ENCODE measurements at regions not wholly inside any gene's neighbourhood (a gene's known extent, or its start where the extent isn't known, plus 50 kb on each side); places are given as distances from the start of the nearest gene placed in this dataset.

DNA sequence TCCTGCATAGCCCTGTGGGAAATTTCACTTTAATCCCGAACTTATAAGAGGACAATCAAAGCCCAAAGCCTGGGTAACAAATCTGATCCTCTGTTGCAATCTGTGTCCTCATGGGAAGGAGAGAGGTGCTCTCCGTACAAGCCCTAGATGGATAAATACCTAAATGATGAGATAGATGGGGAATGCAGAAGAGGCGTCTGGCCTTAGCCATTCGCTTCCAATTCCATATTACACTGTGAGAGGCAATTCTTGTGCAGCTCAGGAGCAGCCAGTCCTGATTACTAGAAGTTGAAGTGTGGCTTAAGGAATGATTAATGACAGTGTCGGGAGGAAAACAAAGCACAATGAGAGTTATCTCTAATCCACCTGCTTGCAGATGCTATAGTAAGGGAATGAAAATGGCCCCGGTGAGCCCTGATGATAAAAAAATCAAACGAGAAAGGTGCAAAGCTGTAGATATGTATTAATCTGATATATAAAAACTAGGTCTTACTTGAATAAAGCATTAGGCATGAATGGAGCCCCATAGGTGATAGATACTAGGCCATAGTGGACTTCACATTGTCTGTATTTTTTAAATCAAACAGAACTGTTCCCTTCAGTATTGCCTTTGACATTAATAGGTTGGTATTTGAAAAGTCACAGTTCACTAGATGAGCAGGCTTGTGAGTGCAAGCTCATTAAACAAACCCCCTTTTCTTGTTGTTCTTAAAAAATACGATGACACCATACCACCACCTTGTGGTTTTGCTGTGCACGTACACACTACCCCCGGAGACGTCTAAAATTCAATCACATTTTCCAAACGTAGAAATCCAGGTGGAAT lies 54.2 kb upstream of the TMCO5A start:
- peak overlapping the region; percentile 77 for H2AFZ ChIP-seq (ENCODE audit: low read depth)
- DNase-seq: no peak
- H3K9ac ChIP-seq: peak overlapping the region; percentile 50; the same call in 1 of the 2 replicates
- TF ChIP-seq EZH2phosphoT487 (IDR thresholded peaks at IDR 0.05; ENCODE audit: borderline replicate concordance, low read depth): no peak
- TF ChIP-seq NRF1 (IDR thresholded peaks at IDR 0.05; ENCODE audit: low read depth, low read length): no peak
- TF ChIP-seq, protein P1, sequence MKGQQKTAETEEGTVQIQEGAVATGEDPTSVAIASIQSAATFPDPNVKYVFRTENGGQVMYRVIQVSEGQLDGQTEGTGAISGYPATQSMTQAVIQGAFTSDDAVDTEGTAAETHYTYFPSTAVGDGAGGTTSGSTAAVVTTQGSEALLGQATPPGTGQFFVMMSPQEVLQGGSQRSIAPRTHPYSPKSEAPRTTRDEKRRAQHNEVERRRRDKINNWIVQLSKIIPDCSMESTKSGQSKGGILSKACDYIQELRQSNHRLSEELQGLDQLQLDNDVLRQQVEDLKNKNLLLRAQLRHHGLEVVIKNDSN (IDR thresholded peaks at IDR 0.05; ENCODE audit: borderline replicate concordance, low read depth): no peak
- TF ChIP-seq, protein P2, sequence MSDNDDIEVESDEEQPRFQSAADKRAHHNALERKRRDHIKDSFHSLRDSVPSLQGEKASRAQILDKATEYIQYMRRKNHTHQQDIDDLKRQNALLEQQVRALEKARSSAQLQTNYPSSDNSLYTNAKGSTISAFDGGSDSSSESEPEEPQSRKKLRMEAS (IDR thresholded peaks at IDR 0.05; ENCODE audit: low read depth): peak; percentile 8; the same call in 1 of the 2 replicates
- TF ChIP-seq, protein P3, sequence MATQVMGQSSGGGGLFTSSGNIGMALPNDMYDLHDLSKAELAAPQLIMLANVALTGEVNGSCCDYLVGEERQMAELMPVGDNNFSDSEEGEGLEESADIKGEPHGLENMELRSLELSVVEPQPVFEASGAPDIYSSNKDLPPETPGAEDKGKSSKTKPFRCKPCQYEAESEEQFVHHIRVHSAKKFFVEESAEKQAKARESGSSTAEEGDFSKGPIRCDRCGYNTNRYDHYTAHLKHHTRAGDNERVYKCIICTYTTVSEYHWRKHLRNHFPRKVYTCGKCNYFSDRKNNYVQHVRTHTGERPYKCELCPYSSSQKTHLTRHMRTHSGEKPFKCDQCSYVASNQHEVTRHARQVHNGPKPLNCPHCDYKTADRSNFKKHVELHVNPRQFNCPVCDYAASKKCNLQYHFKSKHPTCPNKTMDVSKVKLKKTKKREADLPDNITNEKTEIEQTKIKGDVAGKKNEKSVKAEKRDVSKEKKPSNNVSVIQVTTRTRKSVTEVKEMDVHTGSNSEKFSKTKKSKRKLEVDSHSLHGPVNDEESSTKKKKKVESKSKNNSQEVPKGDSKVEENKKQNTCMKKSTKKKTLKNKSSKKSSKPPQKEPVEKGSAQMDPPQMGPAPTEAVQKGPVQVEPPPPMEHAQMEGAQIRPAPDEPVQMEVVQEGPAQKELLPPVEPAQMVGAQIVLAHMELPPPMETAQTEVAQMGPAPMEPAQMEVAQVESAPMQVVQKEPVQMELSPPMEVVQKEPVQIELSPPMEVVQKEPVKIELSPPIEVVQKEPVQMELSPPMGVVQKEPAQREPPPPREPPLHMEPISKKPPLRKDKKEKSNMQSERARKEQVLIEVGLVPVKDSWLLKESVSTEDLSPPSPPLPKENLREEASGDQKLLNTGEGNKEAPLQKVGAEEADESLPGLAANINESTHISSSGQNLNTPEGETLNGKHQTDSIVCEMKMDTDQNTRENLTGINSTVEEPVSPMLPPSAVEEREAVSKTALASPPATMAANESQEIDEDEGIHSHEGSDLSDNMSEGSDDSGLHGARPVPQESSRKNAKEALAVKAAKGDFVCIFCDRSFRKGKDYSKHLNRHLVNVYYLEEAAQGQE (IDR thresholded peaks at IDR 0.05; ENCODE audit: low read depth, low read length): no peak
- TF ChIP-seq, protein P4, sequence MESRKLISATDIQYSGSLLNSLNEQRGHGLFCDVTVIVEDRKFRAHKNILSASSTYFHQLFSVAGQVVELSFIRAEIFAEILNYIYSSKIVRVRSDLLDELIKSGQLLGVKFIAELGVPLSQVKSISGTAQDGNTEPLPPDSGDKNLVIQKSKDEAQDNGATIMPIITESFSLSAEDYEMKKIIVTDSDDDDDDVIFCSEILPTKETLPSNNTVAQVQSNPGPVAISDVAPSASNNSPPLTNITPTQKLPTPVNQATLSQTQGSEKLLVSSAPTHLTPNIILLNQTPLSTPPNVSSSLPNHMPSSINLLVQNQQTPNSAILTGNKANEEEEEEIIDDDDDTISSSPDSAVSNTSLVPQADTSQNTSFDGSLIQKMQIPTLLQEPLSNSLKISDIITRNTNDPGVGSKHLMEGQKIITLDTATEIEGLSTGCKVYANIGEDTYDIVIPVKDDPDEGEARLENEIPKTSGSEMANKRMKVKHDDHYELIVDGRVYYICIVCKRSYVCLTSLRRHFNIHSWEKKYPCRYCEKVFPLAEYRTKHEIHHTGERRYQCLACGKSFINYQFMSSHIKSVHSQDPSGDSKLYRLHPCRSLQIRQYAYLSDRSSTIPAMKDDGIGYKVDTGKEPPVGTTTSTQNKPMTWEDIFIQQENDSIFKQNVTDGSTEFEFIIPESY (IDR thresholded peaks at IDR 0.05; ENCODE audit: borderline replicate concordance, low read depth): no peak
- TF ChIP-seq EP300 (IDR thresholded peaks at IDR 0.05; ENCODE audit: borderline replicate concordance in 1 of 2, low read depth in 1 of 2, low read length in 1 of 2): peak; percentile 37 to 42; a peak in 2 of 4 replicates
- TF ChIP-seq ELF1 (IDR thresholded peaks at IDR 0.05): no peak
- peak; percentile 94 for TF ChIP-seq RAD21 (IDR thresholded peaks at IDR 0.05; ENCODE audit: low read length)
- TF ChIP-seq MXI1 (IDR thresholded peaks at IDR 0.05; ENCODE audit: low read depth, low read length): peak; percentile 53; the same call in 1 of the 2 replicates
- TF ChIP-seq FOSL2 (IDR thresholded peaks at IDR 0.05; ENCODE audit: borderline replicate concordance, low read depth): no peak
- TF ChIP-seq GABPA (IDR thresholded peaks at IDR 0.05; ENCODE audit: low read depth): no peak
- TF ChIP-seq YY1 (IDR thresholded peaks at IDR 0.05; ENCODE audit: low read depth): no peak
- TF ChIP-seq GATA2 (CRISPR knock-in tag; IDR thresholded peaks at IDR 0.05): peak; percentile 47
- TF ChIP-seq, protein P5, sequence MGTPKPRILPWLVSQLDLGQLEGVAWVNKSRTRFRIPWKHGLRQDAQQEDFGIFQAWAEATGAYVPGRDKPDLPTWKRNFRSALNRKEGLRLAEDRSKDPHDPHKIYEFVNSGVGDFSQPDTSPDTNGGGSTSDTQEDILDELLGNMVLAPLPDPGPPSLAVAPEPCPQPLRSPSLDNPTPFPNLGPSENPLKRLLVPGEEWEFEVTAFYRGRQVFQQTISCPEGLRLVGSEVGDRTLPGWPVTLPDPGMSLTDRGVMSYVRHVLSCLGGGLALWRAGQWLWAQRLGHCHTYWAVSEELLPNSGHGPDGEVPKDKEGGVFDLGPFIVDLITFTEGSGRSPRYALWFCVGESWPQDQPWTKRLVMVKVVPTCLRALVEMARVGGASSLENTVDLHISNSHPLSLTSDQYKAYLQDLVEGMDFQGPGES (IDR thresholded peaks at IDR 0.05; ENCODE audit: low read depth, low read length): no peak
- TF ChIP-seq CHD2 (IDR thresholded peaks at IDR 0.05; ENCODE audit: low read length, partially characterized antibody): no peak
- TF ChIP-seq RXRA (IDR thresholded peaks at IDR 0.05; ENCODE audit: borderline replicate concordance, low read depth): no peak; the same call in 1 of the 2 replicates
- 0 out of 2 replicates have a peak, but pooled peaks have one; percentile 42 for TF ChIP-seq RFX5 (IDR thresholded peaks at IDR 0.05; ENCODE audit: low read length)
- 0 out of 2 replicates have a peak, but pooled peaks have one; percentile 28 for TF ChIP-seq SIN3A (IDR thresholded peaks at IDR 0.05; ENCODE audit: borderline replicate concordance, low read depth, low read length)
- TF ChIP-seq TCF12 (IDR thresholded peaks at IDR 0.05): peak; percentile 48
- no peak for TF ChIP-seq TEAD4 (IDR thresholded peaks at IDR 0.05; ENCODE audit: borderline replicate concordance, insufficient read depth)
- TF ChIP-seq MEF2A (IDR thresholded peaks at IDR 0.05; ENCODE audit: borderline replicate concordance, low read depth): no peak
- TF ChIP-seq JUND (IDR thresholded peaks at IDR 0.05): peak; percentile 19; the same call in 1 of the 2 replicates
- TF ChIP-seq TAF1 (IDR thresholded peaks at IDR 0.05; ENCODE audit: borderline replicate concordance, low read depth, low read length): peak; percentile 22; the same call in 1 of the 2 replicates
- TF ChIP-seq FOXJ3 (CRISPR knock-in tag; IDR thresholded peaks at IDR 0.05): no peak

More for the DNA sequence above, 54.2 kb upstream of the TMCO5A start:
- Histone ChIP-seq H3K4me2 (peak overlapping the region; percentile 79), H3K36me3 (replicated peaks in 1 of 2; ENCODE audit: control insufficient read depth in 1 of 2, insufficient read depth in 2 of 2, low read length in 1 of 2) (no peaks in the 10 kb centered on the region), H3K9me3 (no peaks in the 10 kb centered on the region), H3K27ac (ENCODE audit: low read depth in 2 of 2, low read length in 1 of 2) (peak overlapping the region; percentile 90 to 99), H3K79me2 (ENCODE audit: insufficient read depth) (no peaks in the 10 kb centered on the region), H3K27me3 (ENCODE audit: insufficient read depth) (no peaks in the 10 kb centered on the region), H3K4me3 (ENCODE audit: low read depth in 2 of 2, low read length in 1 of 2) (peak overlapping the region; percentile 17 to 34), H3K9me2 (no peaks in the 10 kb centered on the region), H3F3A (replicated peaks; ENCODE audit: insufficient read depth) (peaks cover 27% of the 10 kb centered on the region), H4K20me1 (ENCODE audit: insufficient read depth) (no peaks in the 10 kb centered on the region), H3K4me1 (ENCODE audit: control insufficient read depth in 1 of 2, insufficient read depth in 2 of 2, low read depth in 1 of 2, low read length in 1 of 2) (peaks cover 24 to 51% of the 10 kb centered on the region in 2 experiments)
- POLR2A ChIA-PET: interaction anchor here (0.8 to 4.0 kb wide), 11 partner anchors 57 to 996 kb away, joined by 3 to 25 read pairs (median 4); no protein-coding TSS in a partner anchor
- 2% methylated on average over 12 of the region's 12 CpGs for WGBS (ENCODE audit: low lambda C conversion rate)
- CTCF ChIA-PET: interaction anchor here (0.6 to 5.3 kb wide), 49 partner anchors 11 to 1422 kb away, joined by 3 to 74 read pairs (median 5); partner anchors contain the start of gene MEIS2

Measured in SK-N-SH (cell line).